ENCODE measurements at regions not wholly inside any gene's neighbourhood (a gene's known extent, or its start where the extent isn't known, plus 50 kb on each side); places are given as distances from the start of the nearest gene placed in this dataset.

DNA sequence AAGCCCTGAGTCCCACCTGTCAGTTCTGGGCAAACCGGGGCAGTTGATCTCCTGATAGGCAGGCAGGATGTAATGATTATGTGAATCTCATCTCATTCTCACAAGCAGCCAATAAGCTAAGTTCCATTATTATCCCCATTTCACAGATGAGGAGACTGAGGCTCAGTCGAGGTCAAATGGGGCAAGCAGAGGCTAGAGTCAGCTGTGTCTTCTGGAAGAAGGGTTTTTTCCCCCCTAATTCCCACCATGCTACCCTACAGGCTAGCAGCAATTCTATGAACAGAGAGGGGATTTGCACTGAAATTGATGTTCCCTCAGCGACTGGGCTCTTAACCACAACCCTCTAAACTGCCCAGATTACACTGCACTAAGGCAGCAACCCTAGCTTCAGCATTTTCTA is 93.8 kb upstream of the MAP1LC3B2 start:
- TF ChIP-seq EZH2 (IDR thresholded peaks at IDR 0.05) = no peak
- TF ChIP-seq POLR2AphosphoS5 (IDR thresholded peaks at IDR 0.05; ENCODE audit: borderline replicate concordance, low read depth, low read length) = no peak

All from SK-N-MC (cell line).